ENCODE measurements at regions not wholly inside any gene's neighbourhood (a gene's known extent, or its start where the extent isn't known, plus 50 kb on each side); places are given as distances from the start of the nearest gene placed in this dataset.

DNA sequence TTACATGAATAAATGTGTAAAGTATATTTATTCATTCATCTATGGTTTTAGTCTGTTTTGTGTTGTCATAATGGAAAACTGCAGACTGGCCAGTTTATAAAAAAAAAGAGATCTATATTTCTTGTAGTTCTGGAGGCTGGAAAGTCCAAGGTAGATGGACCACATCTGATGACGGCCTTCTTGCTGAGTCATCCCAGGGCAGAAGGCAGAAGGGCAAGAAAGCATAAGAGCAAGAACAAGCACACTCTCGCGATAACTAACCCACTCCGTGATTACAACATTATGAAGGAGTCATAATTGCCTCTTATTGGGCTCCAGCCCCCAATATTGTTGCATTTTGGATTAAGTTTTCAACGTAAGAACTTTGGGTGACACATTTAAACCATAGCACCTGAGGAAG, 180.4 kb upstream of the DAB2 start:
- TF ChIP-seq, protein P1, sequence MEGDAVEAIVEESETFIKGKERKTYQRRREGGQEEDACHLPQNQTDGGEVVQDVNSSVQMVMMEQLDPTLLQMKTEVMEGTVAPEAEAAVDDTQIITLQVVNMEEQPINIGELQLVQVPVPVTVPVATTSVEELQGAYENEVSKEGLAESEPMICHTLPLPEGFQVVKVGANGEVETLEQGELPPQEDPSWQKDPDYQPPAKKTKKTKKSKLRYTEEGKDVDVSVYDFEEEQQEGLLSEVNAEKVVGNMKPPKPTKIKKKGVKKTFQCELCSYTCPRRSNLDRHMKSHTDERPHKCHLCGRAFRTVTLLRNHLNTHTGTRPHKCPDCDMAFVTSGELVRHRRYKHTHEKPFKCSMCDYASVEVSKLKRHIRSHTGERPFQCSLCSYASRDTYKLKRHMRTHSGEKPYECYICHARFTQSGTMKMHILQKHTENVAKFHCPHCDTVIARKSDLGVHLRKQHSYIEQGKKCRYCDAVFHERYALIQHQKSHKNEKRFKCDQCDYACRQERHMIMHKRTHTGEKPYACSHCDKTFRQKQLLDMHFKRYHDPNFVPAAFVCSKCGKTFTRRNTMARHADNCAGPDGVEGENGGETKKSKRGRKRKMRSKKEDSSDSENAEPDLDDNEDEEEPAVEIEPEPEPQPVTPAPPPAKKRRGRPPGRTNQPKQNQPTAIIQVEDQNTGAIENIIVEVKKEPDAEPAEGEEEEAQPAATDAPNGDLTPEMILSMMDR (IDR thresholded peaks at IDR 0.05) = no peak
- TF ChIP-seq POLR2A (IDR thresholded peaks at IDR 0.05) = no peak
